SK-N-MC (cell line): ENCODE measurements at regions not wholly inside any gene's neighbourhood (a gene's known extent, or its start where the extent isn't known, plus 50 kb on each side); places are given as distances from the start of the nearest gene placed in this dataset.

Experiments
- EZH2 ChIP-seq: fragments of 200-600 bp; sonication (generic); IDR thresholded peaks from one replicate; pipeline ENCODE4 v1.6.1; 2017; ENCODE audit warnings: antibody characterized with exemption
- FOXP2 ChIP-seq: optimal IDR thresholded peaks from 2 replicates; pipeline ENCODE3; 2011; ENCODE audit warnings: mild to moderate bottlenecking, moderate library complexity; ENCODE audit not compliant: insufficient read depth; ENCODE audit errors: extremely low read length, control extremely low read depth
- POLR2AphosphoS5 ChIP-seq: IDR thresholded peaks from 2 replicates; pipeline ENCODE4 v1.6.1; 2012; ENCODE audit warnings: mild to moderate bottlenecking, low read depth, low read length, borderline replicate concordance

DNA sequence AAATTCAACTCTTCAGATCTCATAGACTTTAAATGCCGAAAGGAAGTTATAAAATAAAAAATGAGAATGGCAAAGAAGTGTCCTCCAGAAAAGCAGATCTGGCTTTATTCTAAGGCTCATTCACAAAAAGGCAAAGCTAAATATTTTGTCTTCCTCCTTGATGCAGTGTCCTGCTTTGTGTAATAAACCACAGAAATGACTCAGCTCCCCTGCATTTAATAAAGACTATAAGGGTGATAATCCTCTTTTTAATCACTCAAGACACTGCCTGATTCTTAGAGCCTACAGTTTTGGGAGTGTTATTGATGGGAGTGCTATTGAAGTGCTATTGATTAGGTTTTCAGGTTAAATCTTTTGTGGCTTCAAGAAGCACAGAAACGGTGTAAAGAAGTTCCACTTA is 482.0 kb downstream of the PCDH20 start:
- no peak for TF ChIP-seq POLR2AphosphoS5
- no peak for TF ChIP-seq EZH2
- no peak for TF ChIP-seq FOXP2
